IMR-90 (cell line): ENCODE measurements at regions not wholly inside any gene's neighbourhood (a gene's known extent, or its start where the extent isn't known, plus 50 kb on each side); places are given as distances from the start of the nearest gene placed in this dataset.

Experiments
- ATAC-seq: fragments of 200-7000 bp; cut with Tn5 transposase; 2 replicates; pipeline ENCODE4 v1.9.1; 2020; ENCODE audit warnings: low read depth, mild to moderate bottlenecking, moderate library complexity
- BruUV-seq: library from RNA; stranded (reverse); fragments of 400-500 nt; replicated peaks from 2 replicates; lab custom pipeline; 2021; lab: Mats Ljungman, UMichigan
- CTCF ChIA-PET: fragments of 300-600 bp; formaldehyde crosslinking; extraction: SDS; loops from one replicate; lab custom pipeline; 2021; ENCODE audit warnings: antibody characterized with exemption; lab: Yijun Ruan, JAX
- POLR2A ChIA-PET: fragments of 300-600 bp; sonication (Branson Sonifier 250); formaldehyde crosslinking; loops from one replicate; lab custom pipeline; 2022; ENCODE audit warnings: antibody characterized with exemption; ENCODE audit not compliant: unreplicated experiment; lab: Charles Lee
- DNase-seq: peaks from one replicate; pipeline ENCODE4 v3.0.0; 2013
- H2AFZ ChIP-seq: replicated peaks from 2 replicates; pipeline ENCODE3; 2013; ENCODE audit warnings: low read length, mild to moderate bottlenecking; ENCODE audit not compliant: poor library complexity
- H2AK5ac ChIP-seq: 2 replicates; pipeline ENCODE4 v1.6.1; 2013; ENCODE audit warnings: low read depth, low read length, inconsistent platforms
- H2AK9ac ChIP-seq: replicated peaks from 2 replicates; pipeline ENCODE3; 2013; ENCODE audit warnings: mild to moderate bottlenecking, low read depth, low read length, moderate library complexity; ENCODE audit not compliant: poor library complexity
- H2BK120ac ChIP-seq: 2 replicates; pipeline ENCODE4 v1.6.1; 2013; ENCODE audit warnings: low read depth, low read length, inconsistent platforms
- H2BK15ac ChIP-seq: 3 replicates; pipeline ENCODE4 v1.6.1; 2013; ENCODE audit warnings: low read depth, low read length, inconsistent platforms
- H2BK20ac ChIP-seq: 2 replicates; pipeline ENCODE4 v1.6.1; 2013; ENCODE audit warnings: low read depth, mild to moderate bottlenecking, inconsistent platforms, low read length, moderate library complexity
- H2BK5ac ChIP-seq: 2 replicates; pipeline ENCODE4 v1.6.1; 2013; ENCODE audit warnings: mild to moderate bottlenecking, low read depth, low read length, inconsistent platforms; ENCODE audit not compliant: poor library complexity, severe bottlenecking
- H3K14ac ChIP-seq: replicated peaks from 2 replicates; pipeline ENCODE4 v1.6.1; 2013; ENCODE audit warnings: low read depth, low read length, inconsistent platforms
- H3K18ac ChIP-seq: 2 replicates; pipeline ENCODE4 v1.6.1; 2013; ENCODE audit warnings: low read depth, low read length, control low read depth
- H3K23ac ChIP-seq: 2 replicates; pipeline ENCODE4 v1.6.1; 2013; ENCODE audit warnings: low read depth, low read length, inconsistent platforms
- H3K27ac ChIP-seq: 2 replicates; pipeline ENCODE4 v1.5.1; 2013; ENCODE audit warnings: mild to moderate bottlenecking, control low read depth, low read length; ENCODE audit not compliant: insufficient read depth
- H3K27me3 ChIP-seq: 2 replicates; pipeline ENCODE4 v1.6.1; 2013; ENCODE audit warnings: low read length; ENCODE audit not compliant: control insufficient read depth, insufficient read depth
- H3K36me3 ChIP-seq: 2 replicates; pipeline ENCODE4 v1.6.1; 2013; ENCODE audit warnings: low read length, mixed read lengths; ENCODE audit not compliant: control insufficient read depth, insufficient read depth
- H3K4ac ChIP-seq: 2 replicates; pipeline ENCODE4 v1.6.1; 2013; ENCODE audit warnings: low read depth, low read length, inconsistent platforms
- H3K4me1 ChIP-seq: 2 replicates; pipeline ENCODE4 v1.6.1; 2013; ENCODE audit warnings: low read length, mixed read lengths; ENCODE audit not compliant: control insufficient read depth, insufficient read depth
- H3K4me2 ChIP-seq: 2 replicates; pipeline ENCODE4 v1.6.1; 2013; ENCODE audit warnings: low read depth, mild to moderate bottlenecking, control low read depth, low read length, moderate library complexity
- H3K4me3 ChIP-seq: 2 replicates; pipeline ENCODE4 v1.5.1; 2013; ENCODE audit warnings: low read depth, mild to moderate bottlenecking, control low read depth, low read length, moderate library complexity; ENCODE audit not compliant: insufficient read depth
- H3K56ac ChIP-seq: 2 replicates; pipeline ENCODE4 v1.6.1; 2013; ENCODE audit warnings: low read length, inconsistent platforms; ENCODE audit not compliant: insufficient read depth; ENCODE audit errors: extremely low read depth
- H3K79me1 ChIP-seq, 2 experiments: 2 replicates each; pipeline ENCODE4 v1.6.1; 2013; ENCODE audit warnings: low read length in 2 of 2, inconsistent platforms in 1 of 2, low read depth in 1 of 2
- H3K9ac ChIP-seq: 2 replicates; pipeline ENCODE4 v1.6.1; 2013; ENCODE audit warnings: low read depth, low read length, control low read depth
- H3K9me1 ChIP-seq: 2 replicates; pipeline ENCODE4 v1.6.1; 2013; ENCODE audit warnings: low read length, inconsistent platforms; ENCODE audit not compliant: insufficient read depth
- H3K9me3 ChIP-seq: 2 replicates; pipeline ENCODE4 v1.6.1; 2013; ENCODE audit warnings: low read length; ENCODE audit not compliant: control insufficient read depth, insufficient read depth
- H4K20me1 ChIP-seq: 2 replicates; pipeline ENCODE4 v1.6.1; 2013; ENCODE audit warnings: low read length, inconsistent platforms; ENCODE audit not compliant: insufficient read depth
- H4K5ac ChIP-seq: 2 replicates; pipeline ENCODE4 v1.6.1; 2013; ENCODE audit warnings: mild to moderate bottlenecking, low read depth, low read length, control low read depth
- H4K8ac ChIP-seq, 2 experiments: 2 replicates each; pipeline ENCODE4 v1.6.1; 2013; ENCODE audit warnings: low read depth in 2 of 2, low read length in 2 of 2, control low read depth in 1 of 2, inconsistent platforms in 1 of 2
- H4K91ac ChIP-seq: 2 replicates; pipeline ENCODE4 v1.6.1; 2013; ENCODE audit warnings: low read depth, low read length, inconsistent platforms; ENCODE audit not compliant: insufficient read depth
- ELK1 ChIP-seq: fragments of 150-350 bp; IDR thresholded peaks from 2 replicates; pipeline ENCODE4 v1.6.1; 2016; ENCODE audit warnings: low read depth, mild to moderate bottlenecking, low read length, moderate library complexity, borderline replicate concordance
- MAZ ChIP-seq: IDR thresholded peaks from 2 replicates; pipeline ENCODE4 v1.6.1; 2012; ENCODE audit warnings: low read depth, mild to moderate bottlenecking, low read length, improper control_type of control experiment, moderate library complexity, borderline replicate concordance
- RFX5 ChIP-seq: IDR thresholded peaks from 2 replicates; pipeline ENCODE4 v1.8.0; 2012; ENCODE audit warnings: low read depth, mild to moderate bottlenecking, low read length, moderate library complexity
- WGBS, 2 experiments: methylation state at CpG; one replicate each; pipeline versions ENCODE4 v1.1.5 to v1.1.7; 2013; ENCODE audit warnings: missing lambda C conversion rate in 2 of 2; ENCODE audit not compliant: insufficient read length in 1 of 2; ENCODE audit errors: extremely low coverage in 2 of 2; 5-methylcytosine and 5-hydroxymethylcytosine counted together
- dilution Hi-C: fragments of 300-500 bp; cut with HindIII; formaldehyde crosslinking; loops from one replicate; pipeline ENCODE4 v1.14.3; 2018; ENCODE audit warnings: low sequenced_read_pairs; ENCODE audit not compliant: unreplicated experiment
- in situ Hi-C: fragments of 300-500 bp; cut with MboI; formaldehyde crosslinking; loops from 3 replicates; pipeline ENCODE4 v1.14.3; 2019; ENCODE audit warnings: low sequenced_read_pairs, inconsistent platforms, mixed read lengths
- intact Hi-C: fragments of 100-400 bp; cut with micrococcal nuclease; formaldehyde crosslinking; loops from 2 replicates; pipeline ENCODE4 v1.10.0; 2022

- dilution Hi-C loops = no loop called here
- Histone ChIP-seq H2BK120ac (no peak overlapping the region), H2BK15ac (no peak overlapping the region), H3K4ac (no peak overlapping the region), H3K27ac (no peak overlapping the region), H2AFZ (no peak overlapping the region), H3K56ac (no peak overlapping the region), H2AK9ac (no peak overlapping the region), H4K8ac (no peak overlapping the region), H4K20me1 (no peaks in the 10 kb centered on the region), H3K18ac (no peak overlapping the region), H3K9me3 (0 out of 2 replicates have a peak, but pooled peaks cover 1% of the 10 kb centered on the region), H2BK5ac (no peak overlapping the region), H3K36me3 (no peaks in the 10 kb centered on the region), H3K79me1 (no peaks in the 10 kb centered on the region), H2AK5ac (no peak overlapping the region), H3K9me1 (peaks cover 3% of the 10 kb centered on the region; the same call in 1 of the 2 replicates), H4K91ac (no peak overlapping the region), H3K27me3 (peaks cover 1% of the 10 kb centered on the region; the same call in 1 of the 2 replicates), H3K23ac (no peak overlapping the region), H3K9ac (no peak overlapping the region), H2BK20ac (no peak overlapping the region), H3K4me2 (no peak overlapping the region), H3K4me1 (peaks cover 2% of the 10 kb centered on the region; the same call in 1 of the 2 replicates), H3K14ac (no peak overlapping the region), H4K5ac (no peak overlapping the region), H3K4me3 (no peak overlapping the region)
- no peak for DNase-seq
- TF ChIP-seq RFX5 = no peak
- no peak for TF ChIP-seq ELK1
- no peak for TF ChIP-seq MAZ
- ChIA-PET CTCF (interaction anchor here (0.6 to 1.4 kb wide), 2 partner anchors 12 to 29 kb away, joined by 3 to 4 read pairs; no protein-coding TSS in a partner anchor), POLR2A (no interaction called here)
- no CpG with 5 or more reads among the region's 8 CpGs for WGBS, 2 experiments
- ATAC-seq = no peak
- intact Hi-C loops = no loop called here
- BruUV-seq = no TSS peak
- in situ Hi-C loops = no loop called here
Measured at GRCh38 chr3:65027335-65027734, 339.5 kb upstream of the ADAMTS9 start.
